ENCODE measurements at regions not wholly inside any gene's neighbourhood (a gene's known extent, or its start where the extent isn't known, plus 50 kb on each side); places are given as distances from the start of the nearest gene placed in this dataset.

GRCh38 chr10:104580774-104581675, 60.1 kb upstream of the SORCS3 start:
- TF ChIP-seq CTCF (conservative IDR thresholded peaks at IDR 0.05; ENCODE audit: low read depth, low read length), result peak; percentile 79
- no peak for TF ChIP-seq EZH2 (IDR thresholded peaks at IDR 0.05; ENCODE audit: low read length, unreplicated experiment)
